HL-60 (cell line): ENCODE measurements at regions not wholly inside any gene's neighbourhood (a gene's known extent, or its start where the extent isn't known, plus 50 kb on each side); places are given as distances from the start of the nearest gene placed in this dataset.

Experiments
- CTCF ChIP-seq: IDR thresholded peaks from one replicate; pipeline ENCODE4 v1.5.1; 2011; ENCODE audit warnings: low read length, control low read depth, inconsistent platforms; ENCODE audit not compliant: insufficient read depth
- GABPA ChIP-seq: IDR thresholded peaks from 2 replicates; pipeline ENCODE4 v1.6.1; 2012; ENCODE audit warnings: low read depth
- POLR2AphosphoS5 ChIP-seq: IDR thresholded peaks from 2 replicates; pipeline ENCODE4 v1.6.1; 2012; ENCODE audit warnings: low read depth
- SPI1 ChIP-seq: IDR thresholded peaks from 2 replicates; pipeline ENCODE4 v1.6.1; 2012; ENCODE audit warnings: low read depth, mild to moderate bottlenecking, borderline replicate concordance
- TF ChIP-seq, protein P1 (sequence below): IDR thresholded peaks from 2 replicates; pipeline ENCODE4 v1.6.1; 2012; ENCODE audit warnings: low read depth; ENCODE audit not compliant: insufficient replicate concordance

- TF ChIP-seq CTCF (no peak), POLR2AphosphoS5 (no peak), GABPA (no peak), SPI1 (no peak)
- TF ChIP-seq, protein P1, sequence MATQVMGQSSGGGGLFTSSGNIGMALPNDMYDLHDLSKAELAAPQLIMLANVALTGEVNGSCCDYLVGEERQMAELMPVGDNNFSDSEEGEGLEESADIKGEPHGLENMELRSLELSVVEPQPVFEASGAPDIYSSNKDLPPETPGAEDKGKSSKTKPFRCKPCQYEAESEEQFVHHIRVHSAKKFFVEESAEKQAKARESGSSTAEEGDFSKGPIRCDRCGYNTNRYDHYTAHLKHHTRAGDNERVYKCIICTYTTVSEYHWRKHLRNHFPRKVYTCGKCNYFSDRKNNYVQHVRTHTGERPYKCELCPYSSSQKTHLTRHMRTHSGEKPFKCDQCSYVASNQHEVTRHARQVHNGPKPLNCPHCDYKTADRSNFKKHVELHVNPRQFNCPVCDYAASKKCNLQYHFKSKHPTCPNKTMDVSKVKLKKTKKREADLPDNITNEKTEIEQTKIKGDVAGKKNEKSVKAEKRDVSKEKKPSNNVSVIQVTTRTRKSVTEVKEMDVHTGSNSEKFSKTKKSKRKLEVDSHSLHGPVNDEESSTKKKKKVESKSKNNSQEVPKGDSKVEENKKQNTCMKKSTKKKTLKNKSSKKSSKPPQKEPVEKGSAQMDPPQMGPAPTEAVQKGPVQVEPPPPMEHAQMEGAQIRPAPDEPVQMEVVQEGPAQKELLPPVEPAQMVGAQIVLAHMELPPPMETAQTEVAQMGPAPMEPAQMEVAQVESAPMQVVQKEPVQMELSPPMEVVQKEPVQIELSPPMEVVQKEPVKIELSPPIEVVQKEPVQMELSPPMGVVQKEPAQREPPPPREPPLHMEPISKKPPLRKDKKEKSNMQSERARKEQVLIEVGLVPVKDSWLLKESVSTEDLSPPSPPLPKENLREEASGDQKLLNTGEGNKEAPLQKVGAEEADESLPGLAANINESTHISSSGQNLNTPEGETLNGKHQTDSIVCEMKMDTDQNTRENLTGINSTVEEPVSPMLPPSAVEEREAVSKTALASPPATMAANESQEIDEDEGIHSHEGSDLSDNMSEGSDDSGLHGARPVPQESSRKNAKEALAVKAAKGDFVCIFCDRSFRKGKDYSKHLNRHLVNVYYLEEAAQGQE, result no peak
Measured at GRCh38 chr18:56139372-56139771, 499.0 kb downstream of the TXNL1 start.
